SK-N-SH (cell line): ENCODE measurements at regions not wholly inside any gene's neighbourhood (a gene's known extent, or its start where the extent isn't known, plus 50 kb on each side); places are given as distances from the start of the nearest gene placed in this dataset.

Experiments
- CTCF ChIA-PET: fragments of 300-600, 350-600 bp; formaldehyde crosslinking; extraction: SDS; loops from one replicate; lab custom pipeline; 2021; lab: Yijun Ruan, JAX
- POLR2A ChIA-PET: fragments of 350-600 bp; sonication (Branson Sonifier 250); formaldehyde crosslinking; extraction: SDS; loops from one replicate; lab custom pipeline; 2020; ENCODE audit warnings: antibody characterized with exemption, inconsistent platforms; lab: Yijun Ruan, JAX
- DNase-seq: peaks from one replicate; pipeline ENCODE4 v3.0.0; 2012
- H2AFZ ChIP-seq: fragments of 200-600 bp; sonication (generic); 2 replicates; pipeline ENCODE4 v1.8.1; 2016; ENCODE audit warnings: antibody characterized with exemption, mild to moderate bottlenecking, low read depth
- H3F3A ChIP-seq: fragments of 200-600 bp; sonication (generic); replicated peaks from 2 replicates; pipeline ENCODE3; 2016; ENCODE audit warnings: antibody characterized with exemption, mild to moderate bottlenecking; ENCODE audit not compliant: insufficient read depth
- H3K27ac ChIP-seq, 2 experiments: fragments of 200-500 bp in 1 of 2; fragments of 200-600 bp in 1 of 2; sonication (Bioruptor generic) in 1 of 2; sonication (generic), shearing (Covaris generic) in 1 of 2; 2 replicates each; pipeline versions ENCODE4 v1.5.1 to v1.6.1; 2014 to 2016; ENCODE audit warnings: low read depth in 2 of 2, inconsistent platforms in 1 of 2, low read length in 1 of 2, mild to moderate bottlenecking in 1 of 2, mixed read lengths in 1 of 2
- H3K27me3 ChIP-seq: fragments of 200-600 bp; sonication (generic), shearing (Covaris generic); 2 replicates; pipeline ENCODE4 v1.6.1; 2016; ENCODE audit warnings: mixed run types; ENCODE audit not compliant: insufficient read depth
- H3K36me3 ChIP-seq, 2 experiments: fragments of 200-500 bp in 1 of 2; fragments of 200-600 bp in 1 of 2; sonication (Bioruptor generic) in 1 of 2; sonication (generic) in 1 of 2; replicated peaks in 1 of 2; 2 replicates each; pipeline versions ENCODE3 to v1.5.1; 2014 to 2016; ENCODE audit warnings: low read length in 1 of 2, mild to moderate bottlenecking in 1 of 2; ENCODE audit not compliant: insufficient read depth in 2 of 2, control insufficient read depth in 1 of 2
- H3K4me1 ChIP-seq, 2 experiments: fragments of 200-500 bp in 1 of 2; fragments of 200-600 bp in 1 of 2; sonication (Bioruptor generic) in 1 of 2; sonication (generic), shearing (Covaris generic) in 1 of 2; 2 replicates each; pipeline versions ENCODE4 v1.5.1 to v1.6.1; 2014 to 2016; ENCODE audit warnings: low read depth in 1 of 2, low read length in 1 of 2, mixed run types in 1 of 2; ENCODE audit not compliant: insufficient read depth in 2 of 2, control insufficient read depth in 1 of 2
- H3K4me2 ChIP-seq: fragments of 200-600 bp; sonication (generic), shearing (Covaris generic); 2 replicates; pipeline ENCODE4 v1.6.1; 2017; ENCODE audit warnings: mixed run types
- H3K4me3 ChIP-seq, 2 experiments: fragments of 200-500 bp in 1 of 2; fragments of 200-600 bp in 1 of 2; sonication (Bioruptor generic) in 1 of 2; sonication (generic), shearing (Covaris generic) in 1 of 2; 2 replicates each; pipeline versions ENCODE4 v1.5.1 to v1.8.1; 2014 to 2016; ENCODE audit warnings: low read depth in 2 of 2, inconsistent platforms in 1 of 2, low read length in 1 of 2, mild to moderate bottlenecking in 1 of 2, mixed read lengths in 1 of 2, moderate library complexity in 1 of 2
- H3K79me2 ChIP-seq: fragments of 200-600 bp; sonication (generic); 2 replicates; pipeline ENCODE4 v1.8.1; 2017; ENCODE audit warnings: mild to moderate bottlenecking; ENCODE audit not compliant: insufficient read depth
- H3K9ac ChIP-seq: fragments of 200-600 bp; sonication (generic); 2 replicates; pipeline ENCODE4 v1.6.1; 2017; ENCODE audit warnings: mixed run types
- H3K9me2 ChIP-seq: fragments of 200-600 bp; sonication (generic); 2 replicates; pipeline ENCODE4 v1.6.1; 2017; ENCODE audit warnings: mixed run types
- H3K9me3 ChIP-seq: fragments of 200-600 bp; sonication (generic); 2 replicates; pipeline ENCODE4 v1.6.1; 2017; ENCODE audit warnings: mixed run types, mild to moderate bottlenecking, moderate library complexity
- H4K20me1 ChIP-seq: fragments of 200-600 bp; sonication (generic); 2 replicates; pipeline ENCODE4 v1.6.1; 2017; ENCODE audit warnings: mild to moderate bottlenecking, mixed run types; ENCODE audit not compliant: insufficient read depth
- ELF1 ChIP-seq: IDR thresholded peaks from 2 replicates; pipeline ENCODE4 v1.4.0; 2012
- EP300 ChIP-seq, 2 experiments: IDR thresholded peaks; 2 replicates each; pipeline versions ENCODE4 v1.4.0 to v1.6.1; 2012; ENCODE audit warnings: borderline replicate concordance in 1 of 2, low read depth in 1 of 2, low read length in 1 of 2
- EZH2phosphoT487 ChIP-seq: fragments of 200-600 bp; sonication (generic); IDR thresholded peaks from 2 replicates; pipeline ENCODE4 v1.6.1; 2017; ENCODE audit warnings: low read depth, mixed run types, mild to moderate bottlenecking, antibody characterized with exemption, moderate library complexity, borderline replicate concordance
- FOXM1 ChIP-seq: IDR thresholded peaks from 2 replicates; pipeline ENCODE4 v1.4.0; 2012; ENCODE audit warnings: low read depth, mild to moderate bottlenecking
- JUND ChIP-seq: IDR thresholded peaks from 2 replicates; pipeline ENCODE4 v1.4.0; 2012
- MEF2A ChIP-seq: IDR thresholded peaks from 2 replicates; pipeline ENCODE4 v1.4.0; 2012; ENCODE audit warnings: low read depth, borderline replicate concordance
- MXI1 ChIP-seq: IDR thresholded peaks from 2 replicates; pipeline ENCODE4 v1.6.1; 2012; ENCODE audit warnings: mild to moderate bottlenecking, low read depth, low read length, improper control_type of control experiment
- NFIC ChIP-seq: IDR thresholded peaks from 2 replicates; pipeline ENCODE4 v1.4.0; 2012; ENCODE audit warnings: borderline replicate concordance
- NRF1 ChIP-seq: IDR thresholded peaks from 2 replicates; pipeline ENCODE4 v1.6.1; 2012; ENCODE audit warnings: low read depth, mild to moderate bottlenecking, low read length
- POLR2AphosphoS5 ChIP-seq: IDR thresholded peaks from 2 replicates; pipeline ENCODE4 v1.6.1; 2012; ENCODE audit warnings: low read depth, low read length
- RAD21 ChIP-seq: IDR thresholded peaks from 2 replicates; pipeline ENCODE4 v1.6.1; 2012; ENCODE audit warnings: mild to moderate bottlenecking, low read length
- RXRA ChIP-seq: IDR thresholded peaks from 2 replicates; pipeline ENCODE4 v1.4.0; 2012; ENCODE audit warnings: low read depth, mild to moderate bottlenecking, borderline replicate concordance
- SMC3 ChIP-seq: IDR thresholded peaks from 2 replicates; pipeline ENCODE4 v1.6.1; 2012; ENCODE audit warnings: low read depth, low read length, improper control_type of control experiment
- TAF1 ChIP-seq: IDR thresholded peaks from 2 replicates; pipeline ENCODE4 v1.6.1; 2012; ENCODE audit warnings: low read depth, mild to moderate bottlenecking, low read length, moderate library complexity, borderline replicate concordance
- TCF12 ChIP-seq: IDR thresholded peaks from 2 replicates; pipeline ENCODE4 v1.4.0; 2012
- WGBS: methylation state at CpG from one replicate; pipeline ENCODE4 v1.1.6; 2017; ENCODE audit warnings: low lambda C conversion rate; 5-methylcytosine and 5-hydroxymethylcytosine counted together
- TF ChIP-seq, protein P1 (sequence below): fragments of 150-350 bp; IDR thresholded peaks from 2 replicates; pipeline ENCODE4 v1.6.1; 2016; ENCODE audit warnings: mild to moderate bottlenecking, low read depth, low read length
- TF ChIP-seq, protein P2 (sequence below): IDR thresholded peaks from 2 replicates; pipeline ENCODE4 v1.4.0; 2012; ENCODE audit warnings: low read depth, borderline replicate concordance
- TF ChIP-seq, protein P3 (sequence below): fragments of 150-350 bp; IDR thresholded peaks from 2 replicates; pipeline ENCODE4 v1.6.1; 2017; ENCODE audit warnings: antibody characterized with exemption, low read length, low read depth, borderline replicate concordance
- TF ChIP-seq, protein P4 (sequence below): IDR thresholded peaks from 2 replicates; pipeline ENCODE4 v1.4.0; 2012; ENCODE audit warnings: low read depth, borderline replicate concordance

DNA sequence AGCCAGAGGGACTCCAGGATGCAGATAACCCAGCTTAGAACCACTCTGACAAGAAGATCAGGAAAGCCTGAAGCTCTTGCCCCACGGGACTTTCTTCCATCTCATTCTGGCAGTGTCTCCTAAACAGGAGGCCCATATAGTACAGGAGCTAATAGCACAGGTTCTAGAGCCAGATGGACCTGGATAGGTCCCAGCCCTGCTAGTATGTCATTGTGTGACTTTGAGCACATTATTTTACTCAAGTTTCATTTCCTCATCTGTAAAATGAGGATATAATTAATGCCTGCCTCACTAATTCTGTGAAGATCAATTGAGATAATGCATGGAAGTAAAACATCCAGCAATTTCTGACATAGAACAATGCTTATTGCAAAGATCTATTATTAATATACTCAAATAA is 66.5 kb upstream of the GZMB start:
- TF ChIP-seq, protein P1, sequence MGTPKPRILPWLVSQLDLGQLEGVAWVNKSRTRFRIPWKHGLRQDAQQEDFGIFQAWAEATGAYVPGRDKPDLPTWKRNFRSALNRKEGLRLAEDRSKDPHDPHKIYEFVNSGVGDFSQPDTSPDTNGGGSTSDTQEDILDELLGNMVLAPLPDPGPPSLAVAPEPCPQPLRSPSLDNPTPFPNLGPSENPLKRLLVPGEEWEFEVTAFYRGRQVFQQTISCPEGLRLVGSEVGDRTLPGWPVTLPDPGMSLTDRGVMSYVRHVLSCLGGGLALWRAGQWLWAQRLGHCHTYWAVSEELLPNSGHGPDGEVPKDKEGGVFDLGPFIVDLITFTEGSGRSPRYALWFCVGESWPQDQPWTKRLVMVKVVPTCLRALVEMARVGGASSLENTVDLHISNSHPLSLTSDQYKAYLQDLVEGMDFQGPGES = no peak
- no peak for TF ChIP-seq NFIC
- no peak for TF ChIP-seq TCF12
- TF ChIP-seq, protein P2, sequence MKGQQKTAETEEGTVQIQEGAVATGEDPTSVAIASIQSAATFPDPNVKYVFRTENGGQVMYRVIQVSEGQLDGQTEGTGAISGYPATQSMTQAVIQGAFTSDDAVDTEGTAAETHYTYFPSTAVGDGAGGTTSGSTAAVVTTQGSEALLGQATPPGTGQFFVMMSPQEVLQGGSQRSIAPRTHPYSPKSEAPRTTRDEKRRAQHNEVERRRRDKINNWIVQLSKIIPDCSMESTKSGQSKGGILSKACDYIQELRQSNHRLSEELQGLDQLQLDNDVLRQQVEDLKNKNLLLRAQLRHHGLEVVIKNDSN = no peak
- TF ChIP-seq MXI1 = no peak
- TF ChIP-seq, protein P3, sequence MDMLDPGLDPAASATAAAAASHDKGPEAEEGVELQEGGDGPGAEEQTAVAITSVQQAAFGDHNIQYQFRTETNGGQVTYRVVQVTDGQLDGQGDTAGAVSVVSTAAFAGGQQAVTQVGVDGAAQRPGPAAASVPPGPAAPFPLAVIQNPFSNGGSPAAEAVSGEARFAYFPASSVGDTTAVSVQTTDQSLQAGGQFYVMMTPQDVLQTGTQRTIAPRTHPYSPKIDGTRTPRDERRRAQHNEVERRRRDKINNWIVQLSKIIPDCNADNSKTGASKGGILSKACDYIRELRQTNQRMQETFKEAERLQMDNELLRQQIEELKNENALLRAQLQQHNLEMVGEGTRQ = no peak
- TF ChIP-seq, protein P4, sequence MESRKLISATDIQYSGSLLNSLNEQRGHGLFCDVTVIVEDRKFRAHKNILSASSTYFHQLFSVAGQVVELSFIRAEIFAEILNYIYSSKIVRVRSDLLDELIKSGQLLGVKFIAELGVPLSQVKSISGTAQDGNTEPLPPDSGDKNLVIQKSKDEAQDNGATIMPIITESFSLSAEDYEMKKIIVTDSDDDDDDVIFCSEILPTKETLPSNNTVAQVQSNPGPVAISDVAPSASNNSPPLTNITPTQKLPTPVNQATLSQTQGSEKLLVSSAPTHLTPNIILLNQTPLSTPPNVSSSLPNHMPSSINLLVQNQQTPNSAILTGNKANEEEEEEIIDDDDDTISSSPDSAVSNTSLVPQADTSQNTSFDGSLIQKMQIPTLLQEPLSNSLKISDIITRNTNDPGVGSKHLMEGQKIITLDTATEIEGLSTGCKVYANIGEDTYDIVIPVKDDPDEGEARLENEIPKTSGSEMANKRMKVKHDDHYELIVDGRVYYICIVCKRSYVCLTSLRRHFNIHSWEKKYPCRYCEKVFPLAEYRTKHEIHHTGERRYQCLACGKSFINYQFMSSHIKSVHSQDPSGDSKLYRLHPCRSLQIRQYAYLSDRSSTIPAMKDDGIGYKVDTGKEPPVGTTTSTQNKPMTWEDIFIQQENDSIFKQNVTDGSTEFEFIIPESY = no peak
- TF ChIP-seq TAF1 = no peak
- TF ChIP-seq EZH2phosphoT487 = no peak
- no peak for DNase-seq
- Histone ChIP-seq H3K9ac (no peak overlapping the region), H3K36me3 (no peaks in the 10 kb centered on the region), H3K4me2 (no peak overlapping the region), H2AFZ (no peak overlapping the region), H3F3A (no peaks in the 10 kb centered on the region), H3K79me2 (no peaks in the 10 kb centered on the region), H3K4me3 (no peak overlapping the region), H3K9me3 (no peaks in the 10 kb centered on the region), H3K27ac (no peak overlapping the region), H3K9me2 (no peaks in the 10 kb centered on the region), H3K4me1 (no peaks in the 10 kb centered on the region), H3K27me3 (no peaks in the 10 kb centered on the region), H4K20me1 (no peaks in the 10 kb centered on the region)
- ChIA-PET POLR2A (no interaction called here), CTCF (interaction anchor here (3.0 kb wide), 1 partner anchor 10 kb away, joined by 19 read pairs; no protein-coding TSS in a partner anchor)
- 0% methylated on average over 1 of the region's 1 CpG for WGBS

DNA sequence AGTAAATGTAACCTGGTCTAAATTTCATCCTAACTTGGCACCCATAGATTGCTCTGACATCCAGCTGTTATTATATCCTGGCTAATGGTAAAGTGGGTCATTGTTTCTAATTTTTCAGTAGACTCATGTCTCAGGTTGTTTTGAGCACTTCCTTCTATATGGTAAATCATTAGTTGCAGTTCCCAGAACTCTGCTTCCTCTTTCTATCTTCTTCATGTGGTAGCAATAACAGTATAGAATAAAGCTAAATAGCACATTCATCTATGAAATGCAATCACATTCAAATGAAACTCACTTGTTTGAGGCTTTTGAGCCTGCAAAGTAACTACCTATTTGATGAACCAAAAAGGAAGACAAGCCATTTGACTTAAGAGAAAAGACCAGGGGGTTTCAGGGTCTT is 65.1 kb upstream of the GZMB start:
- Histone ChIP-seq H3K36me3 (no peaks in the 10 kb centered on the region), H2AFZ (no peak overlapping the region), H3K9ac (no peak overlapping the region), H3F3A (no peaks in the 10 kb centered on the region), H3K4me1 (no peaks in the 10 kb centered on the region), H3K27ac (no peak overlapping the region), H3K4me2 (no peak overlapping the region), H3K9me3 (no peaks in the 10 kb centered on the region), H3K79me2 (no peaks in the 10 kb centered on the region), H3K4me3 (no peak overlapping the region), H3K27me3 (no peaks in the 10 kb centered on the region), H3K9me2 (no peaks in the 10 kb centered on the region), H4K20me1 (no peaks in the 10 kb centered on the region)
- ChIA-PET CTCF (interaction anchor here (3.0 kb wide), 1 partner anchor 12 kb away, joined by 19 read pairs; no protein-coding TSS in a partner anchor), POLR2A (no interaction called here)
- no peak for DNase-seq
- TF ChIP-seq RAD21 = no peak
- no peak for TF ChIP-seq POLR2AphosphoS5
- no peak for TF ChIP-seq TCF12
- TF ChIP-seq EP300 (IDR thresholded peaks at IDR 0.05; ENCODE audit: borderline replicate concordance in 1 of 2, low read depth in 1 of 2, low read length in 1 of 2) = no peak
- no peak for TF ChIP-seq NFIC
- TF ChIP-seq, protein P3 = no peak
- TF ChIP-seq JUND = no peak
- no peak for TF ChIP-seq RXRA
- no peak for TF ChIP-seq NRF1
- TF ChIP-seq TAF1 = no peak
- no peak for TF ChIP-seq EZH2phosphoT487
- TF ChIP-seq, protein P1 = no peak
- no peak for TF ChIP-seq FOXM1
- TF ChIP-seq SMC3 = no peak
- TF ChIP-seq ELF1 = no peak
- no peak for TF ChIP-seq MEF2A
